Stimulated activated CD4-positive, alpha-beta T cell treated with anti-CD3 and anti-CD28 coated beads, Interleukin-4, amount 100 ng/mL, for 24 hours (primary cell): ENCODE measurements at regions not wholly inside any gene's neighbourhood (a gene's known extent, or its start where the extent isn't known, plus 50 kb on each side); places are given as distances from the start of the nearest gene placed in this dataset.
"Not testable (repeated sequence)": the region's sequence is repeated elsewhere in the genome, so short reads cannot be mapped to it uniquely, and the experiment has no call there.

ENCODE experiments used
- DNase-seq: peaks from one replicate; pipeline ENCODE4 v3.0.0-alpha.2; 2020

DNA sequence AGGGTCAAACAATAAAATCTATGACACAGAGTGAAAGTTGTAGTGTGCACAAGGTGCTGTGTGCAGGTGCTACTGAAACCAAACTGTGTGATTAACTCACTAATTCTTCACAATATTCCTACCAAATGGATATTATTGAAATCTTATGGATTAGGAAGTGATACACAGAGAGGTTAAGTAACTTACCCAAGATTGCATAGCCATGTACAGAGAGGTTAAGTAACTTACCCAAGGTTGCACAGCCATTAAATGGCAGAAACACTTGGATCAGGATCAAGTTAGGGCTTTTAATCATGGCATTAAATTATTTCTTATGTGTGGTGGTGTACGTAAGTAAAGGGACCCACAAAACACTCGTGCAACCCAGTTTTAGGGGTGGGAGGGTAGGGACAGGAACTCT is 771.4 kb downstream of the AACS start:
- DNase-seq: no peak

DNA sequence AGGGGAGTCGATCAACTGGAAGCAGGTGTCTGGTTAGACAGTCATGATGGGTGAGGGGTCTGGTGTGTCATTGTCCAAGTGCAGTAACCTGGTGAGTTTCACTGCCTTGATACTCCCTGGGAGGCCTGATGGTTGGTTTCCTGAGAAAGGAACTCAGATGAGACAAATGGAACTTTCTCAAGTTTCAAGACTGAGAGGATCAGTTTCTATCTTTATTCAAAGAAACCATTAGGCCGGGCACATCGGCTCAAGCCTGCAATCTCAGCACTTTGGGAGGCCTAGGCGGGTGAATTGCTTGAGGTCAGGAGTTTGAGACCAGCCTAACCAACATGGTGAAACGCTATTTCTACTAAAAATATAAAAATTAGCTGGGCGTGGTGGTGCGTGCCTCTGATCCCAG is 776.1 kb downstream of the AACS start:
- DNase-seq: no peak

DNA sequence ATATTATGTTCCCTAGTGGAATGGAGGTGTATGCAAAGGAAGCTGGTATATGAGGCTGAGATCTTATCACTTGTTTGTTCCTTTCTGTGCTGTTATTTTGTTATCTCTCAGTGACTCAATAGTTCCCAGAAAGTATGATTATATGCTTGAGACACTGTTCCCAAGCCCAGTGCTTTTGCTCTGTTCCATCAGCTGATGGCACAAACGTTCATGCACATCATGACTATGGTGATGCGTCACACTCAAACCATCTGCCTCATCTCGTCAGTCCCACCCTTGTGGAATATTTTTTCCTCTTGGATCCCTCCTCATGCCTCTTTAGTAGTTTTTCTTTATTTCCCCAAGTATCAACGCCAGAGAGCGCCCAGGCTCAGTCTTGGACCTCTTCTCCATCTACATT is 786.9 kb downstream of the AACS start:
- no peak for DNase-seq

DNA sequence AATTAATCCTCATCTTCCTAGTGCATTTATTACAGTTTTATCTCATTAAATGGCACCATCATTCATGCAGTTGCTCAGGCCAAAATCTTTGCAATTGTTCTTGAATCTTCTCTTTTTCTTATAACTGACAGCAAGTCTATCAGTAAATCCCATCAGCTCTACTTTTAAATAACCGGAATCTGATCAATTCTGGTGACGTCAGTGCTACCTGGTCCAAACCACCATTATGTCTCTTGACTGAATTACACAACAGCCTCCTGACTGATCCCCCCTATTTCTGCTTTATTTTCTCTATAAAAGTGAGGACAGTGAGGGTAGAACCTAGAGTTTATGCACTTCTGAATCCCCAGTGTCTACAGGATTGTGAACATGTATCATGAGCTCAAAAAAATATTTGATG is 787.4 kb downstream of the AACS start:
- no peak for DNase-seq

DNA sequence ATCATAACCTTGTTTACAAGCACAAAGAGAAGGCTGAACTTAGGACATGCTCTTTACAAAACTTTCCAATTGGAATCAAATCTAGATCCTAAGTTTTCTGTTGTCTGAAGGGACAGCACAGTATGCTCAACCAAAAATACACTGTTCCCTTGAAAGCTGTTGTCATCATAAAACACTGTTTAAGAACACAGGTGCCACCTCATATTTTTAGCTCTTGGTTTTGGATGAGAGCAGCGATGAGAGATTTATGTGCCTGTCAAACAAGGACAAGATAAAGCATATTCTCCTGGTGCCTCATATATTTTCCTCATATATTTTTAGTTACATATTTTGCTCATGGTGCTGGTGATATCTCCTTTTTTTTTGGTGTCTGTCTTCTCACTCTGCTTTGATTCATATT is 788.4 kb downstream of the AACS start:
- no peak for DNase-seq

DNA sequence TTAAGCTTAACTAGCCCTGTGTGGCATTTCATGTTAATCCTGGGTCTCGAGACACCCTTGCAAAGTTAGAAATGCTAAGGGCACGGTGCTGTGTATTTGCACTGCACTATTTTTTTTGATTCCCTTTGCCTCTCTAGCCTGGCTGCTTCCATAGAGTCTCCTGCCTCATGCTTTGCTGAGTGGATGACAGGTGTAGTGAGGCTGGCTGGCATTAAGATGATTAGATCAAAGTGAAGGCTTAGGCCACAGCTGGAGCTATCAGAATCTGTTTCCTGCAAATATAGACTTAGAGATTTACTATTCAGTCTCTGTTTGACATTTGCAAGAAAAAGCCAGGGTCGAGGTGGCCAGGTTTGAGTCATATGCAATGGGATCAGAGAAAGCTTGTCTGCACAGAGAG is 791.1 kb downstream of the AACS start:
- no peak for DNase-seq

DNA sequence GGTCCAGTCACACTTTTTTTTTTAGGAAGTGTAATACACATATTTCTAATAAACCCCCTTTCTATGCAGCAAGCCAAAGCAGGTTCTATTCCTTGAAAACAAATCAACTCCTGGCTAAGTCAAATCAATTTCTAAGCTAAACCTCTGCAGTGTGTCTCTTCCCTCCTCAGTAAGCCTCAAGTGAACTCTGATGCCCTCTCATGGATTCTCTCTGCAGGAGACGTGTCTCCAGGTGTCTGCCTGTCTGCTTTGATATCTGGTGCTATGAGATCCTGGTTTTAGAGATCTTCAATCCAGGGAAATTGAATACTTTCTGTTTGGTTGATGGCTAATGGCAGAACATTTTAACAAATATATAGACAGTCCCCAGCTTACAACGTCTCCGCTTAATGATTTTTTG is 791.7 kb downstream of the AACS start:
- DNase-seq: no peak

DNA sequence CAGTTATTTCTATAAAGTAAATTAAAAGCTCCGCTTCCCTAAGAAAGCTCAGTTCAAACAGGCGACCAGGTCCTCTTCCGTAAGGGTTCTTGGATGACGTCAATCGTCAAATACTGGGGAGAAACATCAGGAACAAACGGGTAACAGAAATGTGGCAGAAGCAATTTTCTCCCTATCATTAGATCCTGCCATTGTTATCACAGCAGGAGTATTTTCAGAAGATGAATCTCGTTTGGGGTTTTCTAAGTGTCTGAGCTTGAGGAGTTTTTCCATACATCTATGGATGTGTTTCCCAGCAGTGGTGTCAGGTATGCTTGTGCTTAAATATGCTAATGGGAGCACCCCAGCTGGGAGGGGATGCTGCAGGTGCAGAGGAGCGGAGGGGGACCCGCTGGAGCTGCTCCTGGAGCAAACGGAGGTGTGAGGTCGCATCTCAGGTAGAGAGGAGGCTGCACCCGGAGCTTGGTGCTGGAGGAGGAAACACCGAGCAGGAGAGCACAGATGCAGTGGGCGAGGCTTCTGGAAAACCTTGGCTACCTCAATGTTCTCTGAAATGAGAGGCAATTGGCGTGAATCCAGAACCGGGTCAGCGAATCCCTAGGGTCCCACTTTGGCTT is 795.5 kb downstream of the AACS start:
- no peak for DNase-seq

DNA sequence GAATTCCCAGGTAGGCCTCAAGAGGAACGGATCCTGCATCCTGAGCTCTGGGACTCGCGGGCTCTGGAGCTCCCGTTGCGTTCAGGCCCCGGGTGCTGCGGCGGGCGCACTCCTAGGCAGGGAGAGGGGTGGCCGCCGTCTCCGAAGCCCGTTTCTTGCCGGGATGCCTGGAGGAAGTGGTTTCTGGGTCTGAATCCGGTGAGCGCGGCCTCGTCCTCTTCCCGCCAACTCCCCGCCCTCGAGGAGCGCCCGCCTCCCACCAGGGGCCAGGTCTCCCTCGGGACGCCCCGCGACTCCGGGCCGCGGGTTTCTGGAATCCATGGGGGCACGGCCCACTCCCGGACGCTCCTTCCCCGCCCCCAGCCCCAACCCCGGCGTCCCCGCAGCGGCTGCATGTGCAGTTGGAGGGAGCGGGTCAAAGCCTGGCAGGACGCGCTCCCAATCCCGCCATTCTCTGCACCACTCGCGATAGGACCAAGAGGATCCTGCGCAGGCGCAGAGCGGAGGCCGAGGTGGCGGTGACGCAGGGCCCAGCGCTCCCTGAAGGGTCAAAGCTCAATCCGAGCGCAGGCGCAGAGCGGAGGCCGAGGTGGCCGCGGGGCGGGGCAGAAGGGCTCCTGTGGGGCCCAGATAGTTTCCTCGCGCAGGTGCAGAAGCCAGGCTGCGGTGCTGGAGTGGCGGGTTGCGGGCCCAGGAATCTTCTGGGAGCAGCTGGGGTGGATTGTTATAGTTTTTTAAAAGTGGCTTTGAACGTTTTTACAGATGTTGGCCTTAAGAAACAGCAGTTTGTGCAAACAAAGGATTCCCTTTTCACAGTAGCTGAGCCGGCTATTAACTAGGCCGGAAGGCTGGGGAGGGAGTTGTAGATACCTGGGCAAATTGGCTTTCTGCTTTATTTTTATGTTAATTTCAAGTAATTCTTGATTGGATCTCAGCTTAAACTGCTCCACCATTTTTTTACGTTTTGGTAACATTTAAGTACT is 796.4 kb downstream of the AACS start:
- no peak for DNase-seq

DNA sequence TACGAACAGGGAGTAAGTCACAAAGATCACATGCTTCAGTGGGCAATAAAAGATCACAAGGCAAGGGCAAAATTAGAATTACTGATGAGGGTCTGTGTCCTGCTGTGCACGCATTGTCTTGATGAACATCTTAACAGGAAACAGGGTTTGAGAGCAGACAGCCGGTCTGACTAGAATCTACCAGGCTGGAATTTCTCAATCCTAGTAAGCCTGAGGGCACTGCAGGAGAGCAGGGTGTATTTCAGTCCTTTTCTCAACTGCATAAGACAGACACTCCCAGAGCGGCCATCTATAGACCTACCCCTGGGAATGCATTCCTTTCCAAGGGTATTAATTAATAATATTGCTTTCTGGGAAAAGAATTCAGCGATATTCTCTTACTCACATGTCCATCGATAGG is 800.0 kb downstream of the AACS start:
- DNase-seq: not testable (repeated sequence)

DNA sequence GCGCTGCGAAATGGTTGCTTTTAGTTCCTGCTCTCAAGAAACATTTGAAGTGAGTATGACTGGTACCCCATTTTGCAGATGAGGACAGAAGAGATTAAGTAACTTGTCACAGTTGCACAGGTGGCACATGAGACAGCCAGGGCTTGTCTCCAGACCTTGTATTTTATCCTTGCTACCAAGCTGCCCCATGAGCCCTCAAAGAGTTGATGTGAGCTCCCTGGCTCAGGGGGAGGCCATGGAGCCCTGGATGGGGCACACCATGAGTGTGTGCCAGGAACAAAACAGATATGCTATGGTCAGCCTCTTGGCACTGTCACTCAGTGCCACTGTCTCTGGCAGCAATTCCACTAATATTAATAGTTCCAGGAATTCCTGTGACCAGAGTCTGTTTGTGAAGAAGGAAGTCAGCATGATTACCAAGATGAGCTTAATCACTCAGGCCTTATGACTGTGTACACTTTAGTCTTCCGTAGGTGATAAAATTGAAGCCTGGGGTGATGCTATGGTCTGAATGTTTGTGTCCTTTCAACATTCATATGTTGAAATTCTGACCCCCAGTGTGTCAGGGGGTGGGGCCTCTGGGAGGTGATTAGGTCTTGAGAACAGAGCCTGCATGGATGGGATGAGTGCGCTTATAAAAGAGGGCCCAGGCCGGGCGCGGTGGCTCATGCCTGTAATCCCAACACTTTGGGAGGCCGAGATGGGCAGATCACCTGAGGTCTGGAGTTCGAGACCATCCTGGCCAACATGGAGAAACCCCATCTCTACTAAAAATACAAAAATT is 806.8 kb downstream of the AACS start:
- DNase-seq: no peak

DNA sequence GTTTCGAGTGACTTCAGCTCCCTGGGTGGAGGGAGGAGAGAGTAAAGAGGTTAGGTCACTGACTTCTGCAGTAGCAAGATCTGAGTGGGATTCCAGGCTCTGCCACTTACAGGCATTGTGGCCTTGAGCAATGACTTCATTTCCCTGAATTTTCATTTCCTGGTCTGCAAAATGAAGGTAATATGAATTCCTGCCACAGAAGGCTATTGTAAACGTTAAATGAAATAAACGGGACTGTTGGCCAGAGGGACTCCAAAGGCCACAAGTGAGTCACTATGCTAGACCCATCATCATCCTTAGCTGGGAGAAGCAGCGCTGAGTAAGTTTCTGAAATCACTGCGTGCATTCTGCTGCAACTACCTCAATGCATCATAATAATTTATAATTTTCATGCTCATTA is 807.8 kb downstream of the AACS start:
- no peak for DNase-seq

DNA sequence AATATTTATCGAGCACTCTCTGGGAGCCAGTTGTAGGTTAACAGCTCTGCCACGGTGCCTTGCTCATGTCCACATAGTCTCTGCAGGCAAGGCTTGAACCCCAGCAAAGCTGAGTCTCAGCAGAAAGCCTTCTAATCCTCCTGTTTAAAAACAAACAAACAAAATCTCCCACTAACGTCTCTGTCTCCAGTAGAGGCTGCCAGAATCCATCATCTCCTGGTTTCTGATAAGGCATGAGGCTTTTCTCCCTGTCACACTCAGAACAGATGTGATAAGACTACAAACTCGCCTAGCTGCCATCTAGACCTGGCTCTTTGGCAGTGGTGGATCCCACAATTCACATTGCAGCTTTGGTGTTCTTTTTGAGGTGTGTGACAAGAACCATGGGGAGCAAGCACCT is 813.2 kb downstream of the AACS start:
- DNase-seq: no peak

DNA sequence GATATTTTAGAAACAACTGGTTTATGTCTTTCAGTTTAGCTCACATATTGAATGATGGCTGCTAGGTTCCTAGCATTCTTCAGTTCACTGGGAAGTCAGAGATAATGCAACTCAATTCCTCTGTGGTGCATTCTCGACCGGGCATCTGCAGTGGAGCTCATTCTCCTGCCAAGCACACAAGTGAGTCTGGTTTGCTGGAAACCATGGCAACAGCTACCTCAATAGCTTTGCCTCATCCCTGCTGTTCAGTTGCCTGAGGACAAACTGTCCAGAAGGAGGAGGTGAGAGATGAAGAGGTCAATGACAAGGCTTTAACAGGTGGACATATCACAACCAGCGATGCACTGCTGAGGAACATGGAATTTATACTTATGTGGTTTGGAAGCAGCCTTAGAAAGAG is 816.9 kb downstream of the AACS start:
- DNase-seq: no peak

DNA sequence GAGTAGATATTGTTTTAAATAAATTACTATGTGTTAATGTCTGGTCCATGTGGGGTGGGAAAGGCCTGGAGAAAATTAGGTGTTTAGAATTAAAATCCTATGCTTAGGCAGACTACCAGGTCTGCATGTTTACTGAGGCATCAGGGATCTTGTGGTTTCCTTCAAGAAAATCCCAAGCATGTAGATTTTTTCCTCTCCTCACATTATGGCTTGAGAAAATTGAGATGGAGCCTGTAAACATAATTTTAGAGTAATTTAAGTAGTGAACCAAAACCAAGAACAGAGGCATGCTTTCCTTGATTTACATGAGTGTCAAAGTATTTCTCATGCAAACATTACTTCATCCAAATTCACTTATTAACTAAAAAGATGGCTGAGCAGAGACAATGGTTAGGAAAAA is 823.7 kb downstream of the AACS start:
- DNase-seq: no peak

DNA sequence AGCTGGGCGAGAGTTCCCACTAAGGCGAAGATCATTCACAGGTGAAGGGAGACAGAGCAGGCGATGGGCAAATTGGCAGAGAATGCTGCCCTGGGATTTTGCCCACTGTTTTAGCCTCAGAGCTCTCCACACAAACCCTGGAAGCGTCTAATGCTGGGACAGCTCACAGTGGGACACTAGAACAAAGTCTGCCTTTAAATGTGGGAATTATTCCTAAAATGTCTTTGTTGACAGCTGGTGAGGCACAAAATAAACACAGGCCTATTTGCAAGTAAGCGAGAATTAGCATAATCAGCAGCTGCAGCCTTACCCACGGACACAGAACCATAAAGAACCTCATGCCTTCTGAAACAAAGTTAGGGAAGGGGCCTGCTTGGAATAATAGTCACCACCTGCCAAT is 824.5 kb downstream of the AACS start:
- DNase-seq: no peak

DNA sequence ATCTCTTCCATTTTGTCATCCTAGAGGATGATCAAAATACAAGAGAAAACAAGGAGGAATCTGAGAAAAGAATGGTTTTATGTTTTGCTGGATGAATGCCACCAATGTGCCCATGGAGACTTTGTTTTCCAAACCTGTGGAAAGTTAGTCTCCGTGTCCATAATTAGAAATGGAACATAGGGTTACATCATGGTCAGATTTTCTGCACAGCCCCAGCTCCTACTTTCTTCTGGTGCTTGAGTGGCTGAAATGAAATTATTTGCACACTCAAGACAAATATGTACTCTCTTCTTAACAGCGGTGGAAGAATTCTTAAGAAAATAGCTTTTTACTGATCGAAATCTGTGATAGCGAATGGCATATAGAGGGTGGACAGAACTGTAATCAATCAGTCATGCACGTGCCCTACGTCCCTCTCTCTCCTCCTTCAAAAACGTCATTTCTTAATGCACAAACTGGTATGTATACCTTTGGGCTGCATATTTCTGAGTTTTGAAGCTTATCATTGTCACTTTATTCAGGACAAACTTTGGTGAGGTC is 825.2 kb downstream of the AACS start:
- no peak for DNase-seq

DNA sequence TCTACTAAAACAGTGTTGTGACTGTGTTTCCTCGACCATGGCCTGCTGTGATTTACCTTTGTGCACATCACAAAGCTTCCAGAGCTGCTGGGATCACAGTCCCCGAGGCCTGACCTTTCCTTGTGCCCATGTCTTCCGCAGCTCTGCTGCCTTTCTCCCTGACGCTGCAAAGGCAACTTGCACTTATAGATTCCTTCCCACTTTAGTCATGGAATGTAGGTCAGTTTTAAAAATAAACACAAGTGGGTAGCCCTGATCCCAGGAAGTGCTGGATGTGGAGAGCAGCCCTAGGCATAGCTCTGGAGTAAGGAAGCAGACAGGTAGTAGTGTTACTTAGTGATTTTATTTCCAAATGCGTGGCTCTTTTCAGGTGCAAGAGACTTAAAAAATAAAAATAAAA is 825.7 kb downstream of the AACS start:
- no peak for DNase-seq

DNA sequence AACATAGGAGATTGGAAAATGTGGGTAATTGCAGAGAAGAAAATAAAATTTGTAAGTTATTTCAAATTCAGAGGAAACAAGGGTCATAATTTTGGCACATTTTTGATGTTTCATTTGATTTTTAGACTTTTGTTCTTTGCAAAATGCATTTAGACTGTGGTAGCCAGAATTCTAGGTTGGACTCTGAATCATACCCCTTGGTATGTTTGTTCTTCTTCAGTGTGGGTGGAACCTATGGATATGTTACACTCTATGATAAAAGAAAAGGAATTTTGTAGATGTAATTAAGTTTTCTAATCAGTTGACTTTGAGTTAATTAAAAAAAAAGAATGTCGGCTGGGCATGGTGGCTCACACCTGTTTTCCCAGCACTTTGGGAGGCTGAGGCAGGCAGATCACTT is 827.0 kb downstream of the AACS start:
- DNase-seq: no peak

DNA sequence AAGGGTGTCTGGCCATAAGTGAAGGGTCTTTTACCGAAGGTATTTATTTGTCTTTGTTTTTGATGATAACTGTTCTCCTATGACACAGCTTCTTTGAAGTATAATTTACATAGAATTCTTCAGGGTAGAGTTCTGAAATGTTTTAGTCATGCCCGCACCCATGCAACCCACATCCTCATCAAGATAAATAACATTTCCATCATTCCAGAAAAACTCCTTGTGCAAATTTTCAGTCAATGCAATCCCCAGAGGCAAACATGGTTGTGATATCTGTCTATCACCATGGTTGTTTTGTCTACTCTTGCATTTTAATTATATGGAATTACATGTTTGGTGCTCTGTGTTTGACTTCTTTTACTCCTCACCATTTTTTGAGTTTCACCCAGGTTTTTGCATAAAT is 837.8 kb downstream of the AACS start:
- DNase-seq: no peak

DNA sequence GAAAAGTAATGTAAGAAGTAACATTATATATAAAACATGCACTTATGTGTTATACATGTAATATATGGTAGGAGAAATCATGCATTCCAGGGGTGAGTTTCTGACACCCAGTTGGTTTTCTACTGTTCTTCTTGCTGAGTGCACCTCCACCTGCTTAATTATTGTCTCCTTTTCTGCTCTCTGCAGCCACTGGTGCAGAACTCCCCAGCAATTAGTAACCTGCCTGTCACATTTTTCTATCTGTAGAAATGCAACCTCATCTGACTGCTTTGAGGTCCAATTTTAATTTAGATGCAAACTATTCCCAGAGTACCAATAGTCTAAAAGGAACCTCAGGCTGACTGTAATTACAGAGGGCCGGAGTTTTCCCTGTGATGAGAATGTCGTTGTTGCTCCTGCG is 842.1 kb downstream of the AACS start:
- no peak for DNase-seq

DNA sequence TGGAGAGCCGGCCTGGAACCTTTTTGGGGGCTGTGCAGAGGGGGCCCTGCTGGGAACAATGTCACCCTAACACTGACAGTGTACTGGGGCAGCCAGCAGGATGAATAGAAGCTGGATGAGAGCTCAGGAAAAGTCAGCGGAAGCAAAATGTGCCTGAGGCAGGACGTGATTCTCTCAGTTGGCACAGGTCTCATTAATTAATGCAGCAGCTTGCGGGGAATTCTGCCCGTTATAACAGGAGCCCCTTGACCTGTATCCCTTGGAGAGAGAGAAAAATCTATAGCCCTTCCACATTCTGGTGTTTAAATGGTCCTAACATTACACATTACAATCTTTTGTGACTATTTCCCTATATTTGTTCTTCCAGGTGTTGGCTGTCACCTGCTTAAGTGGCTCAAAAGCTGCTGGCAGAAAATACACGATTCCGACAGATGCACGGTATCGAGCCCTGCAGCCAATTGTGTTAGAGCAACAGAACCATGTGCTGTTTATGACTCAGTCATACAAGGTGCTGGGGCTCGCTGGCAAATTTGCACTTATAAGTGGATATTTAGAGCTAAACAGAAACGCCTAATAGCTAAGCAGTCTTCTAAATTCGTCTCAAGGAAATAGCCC is 854.7 kb downstream of the AACS start:
- DNase-seq: no peak

DNA sequence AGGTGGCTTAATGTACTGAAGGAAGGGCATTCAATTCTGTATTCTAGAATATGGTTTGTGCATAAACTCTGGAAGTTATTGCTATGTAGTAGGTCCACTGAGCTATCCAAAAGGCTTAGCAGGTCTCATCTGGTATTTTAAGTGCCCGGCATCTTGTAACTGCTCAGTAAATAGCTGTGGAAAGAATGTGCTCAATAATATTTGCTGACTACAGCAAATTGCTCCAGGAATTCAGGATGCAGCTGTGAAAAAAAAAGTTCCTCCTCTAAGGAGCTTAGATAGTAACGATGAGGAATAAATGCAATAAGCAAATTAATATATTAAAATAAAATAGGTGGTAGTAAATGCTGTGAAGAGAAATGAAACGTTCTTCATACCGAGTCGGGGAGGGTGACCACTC is 857.1 kb downstream of the AACS start:
- DNase-seq: no peak
